MCF 10A (cell line): ENCODE measurements at regions not wholly inside any gene's neighbourhood (a gene's known extent, or its start where the extent isn't known, plus 50 kb on each side); places are given as distances from the start of the nearest gene placed in this dataset.

Source experiments
- BruUV-seq: library from RNA; stranded (reverse); fragments of 400-500 nt; replicated peaks from 2 replicates; lab custom pipeline; 2021; lab: Mats Ljungman, UMichigan
- CTCF ChIA-PET: fragments of 300-600 bp; sonication (Branson Sonifier 250); formaldehyde crosslinking; extraction: SDS; loops from one replicate; lab custom pipeline; 2021; ENCODE audit warnings: antibody characterized with exemption, inconsistent platforms; lab: Yijun Ruan, JAX
- POLR2A ChIA-PET: fragments of 300-600, 350-650 bp; sonication (Branson Sonifier 250); formaldehyde crosslinking; extraction: SDS; loops from one replicate; lab custom pipeline; 2020; ENCODE audit warnings: antibody characterized with exemption, inconsistent platforms; lab: Yijun Ruan, JAX
- DNase-seq: peaks from one replicate; pipeline ENCODE4 v3.0.0-alpha.2; 2018; ENCODE audit not compliant: unreplicated experiment
- H3K27ac Mint-ChIP-seq: one replicate; pipeline ENCODE4 v1.8.0; 2022; ENCODE audit warnings: mild to moderate bottlenecking, low read depth, mixed read lengths; ENCODE audit not compliant: unreplicated experiment
- H3K27me3 Mint-ChIP-seq: one replicate; pipeline ENCODE4 v1.8.0; 2022; ENCODE audit warnings: mixed read lengths; ENCODE audit not compliant: insufficient read depth, unreplicated experiment
- H3K36me3 Mint-ChIP-seq: one replicate; pipeline ENCODE4 v1.8.0; 2022; ENCODE audit warnings: mild to moderate bottlenecking, moderate library complexity, mixed read lengths; ENCODE audit not compliant: insufficient read depth, unreplicated experiment
- H3K4me1 Mint-ChIP-seq: one replicate; pipeline ENCODE4 v1.8.0; 2022; ENCODE audit warnings: mixed read lengths; ENCODE audit not compliant: insufficient read depth, unreplicated experiment
- H3K4me3 Mint-ChIP-seq: one replicate; pipeline ENCODE4 v1.8.0; 2022; ENCODE audit warnings: mild to moderate bottlenecking, moderate library complexity, mixed read lengths; ENCODE audit not compliant: unreplicated experiment
- H3K9me3 Mint-ChIP-seq: one replicate; pipeline ENCODE4 v1.8.0; 2022; ENCODE audit warnings: mixed read lengths; ENCODE audit not compliant: unreplicated experiment
- CTCF ChIP-seq: fragments of 200-600 bp; IDR thresholded peaks from one replicate; pipeline ENCODE4 v1.8.0; 2022; ENCODE audit warnings: antibody characterized with exemption, mild to moderate bottlenecking; ENCODE audit not compliant: unreplicated experiment
- intact Hi-C: fragments of 100-400 bp; cut with micrococcal nuclease; formaldehyde crosslinking; loops from 2 replicates; pipeline ENCODE4 v1.14.1; 2022

DNA sequence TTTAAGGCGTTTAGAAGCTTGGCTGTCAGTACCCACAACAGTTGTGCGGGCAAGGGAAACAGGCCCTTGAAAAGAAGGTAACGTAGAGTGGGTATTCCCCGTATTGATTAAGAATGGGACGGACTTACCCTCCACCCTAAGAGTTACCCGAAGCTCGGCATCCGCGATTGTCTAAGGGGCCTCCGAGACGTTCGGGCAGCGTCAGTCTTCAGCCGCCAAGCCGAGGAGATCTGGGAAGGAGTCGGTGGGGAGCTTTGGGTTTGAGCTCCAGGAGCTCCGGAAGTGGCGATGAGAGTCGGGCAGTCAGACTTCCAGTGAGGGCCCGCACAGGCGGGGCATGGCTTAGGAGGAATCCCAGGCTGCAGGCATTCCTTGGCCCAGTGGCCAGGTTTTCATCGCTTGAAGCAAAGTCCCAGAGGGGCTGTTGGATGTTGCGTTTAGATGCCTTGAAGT is 748.2 kb upstream of the ADGRB3 start:
- no peak overlapping the region for H3K4me3 Mint-ChIP-seq
- H3K27me3 Mint-ChIP-seq: no peaks in the 10 kb centered on the region
- no peak for DNase-seq
- POLR2A ChIA-PET: no interaction called here
- peaks cover 11% of the 10 kb centered on the region for H3K9me3 Mint-ChIP-seq
- TF ChIP-seq CTCF: no peak
- no peaks in the 10 kb centered on the region for H3K4me1 Mint-ChIP-seq
- intact Hi-C loops: no loop called here
- CTCF ChIA-PET: no interaction called here
- H3K27ac Mint-ChIP-seq: no peak overlapping the region
- BruUV-seq: no TSS peak
- no peaks in the 10 kb centered on the region for H3K36me3 Mint-ChIP-seq

GRCh38 chr6:67886036-67886707 is 748.9 kb upstream of the ADGRB3 start:
- H3K9me3 Mint-ChIP-seq: peaks cover 11% of the 10 kb centered on the region
- no peaks in the 10 kb centered on the region for H3K27me3 Mint-ChIP-seq

DNA sequence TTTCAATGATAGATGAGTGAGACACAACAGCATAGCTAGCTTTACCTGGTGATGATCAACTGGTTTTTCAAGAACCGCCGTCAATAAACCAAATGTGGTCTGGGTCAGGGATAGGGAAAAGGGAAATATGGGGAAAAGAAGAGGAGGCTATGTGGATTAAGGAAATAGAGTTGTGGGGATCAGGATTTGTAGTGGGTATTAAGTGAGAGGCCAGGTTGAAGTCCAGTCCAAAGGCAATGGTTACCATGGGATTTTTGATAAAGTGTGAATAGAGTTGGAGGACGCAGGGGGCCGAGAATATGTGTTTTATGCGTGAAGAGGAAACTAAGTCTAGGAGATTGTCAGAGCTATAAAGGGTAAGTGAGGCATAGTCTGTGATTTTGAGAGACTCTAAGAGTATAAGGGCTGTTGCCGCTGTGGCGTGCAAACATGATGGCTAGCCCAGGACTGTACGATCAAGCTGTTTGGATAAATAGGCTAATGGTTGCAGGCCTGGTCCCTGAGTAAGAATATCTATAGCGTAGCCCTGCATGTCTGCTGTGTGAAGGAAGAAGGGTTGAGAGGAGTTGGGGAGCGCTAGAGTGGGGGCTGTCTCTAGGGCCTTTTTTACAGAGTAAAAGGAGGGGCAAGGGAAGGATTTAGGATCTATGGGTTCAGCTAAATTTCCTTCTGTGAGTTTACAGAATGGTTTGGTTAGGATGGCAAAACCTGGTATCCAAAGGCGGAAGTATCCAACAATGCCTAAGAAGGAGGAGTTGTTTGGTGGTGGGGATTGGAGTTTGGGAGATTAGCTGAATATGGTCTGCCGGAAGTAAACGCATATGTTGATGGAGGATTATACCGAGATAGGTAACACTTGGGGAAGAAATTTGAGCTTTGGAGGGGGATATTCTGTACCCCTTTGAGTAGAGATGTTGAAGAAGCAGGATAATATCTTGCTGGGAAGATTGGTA is 749.7 kb upstream of the ADGRB3 start:
- H3K9me3 Mint-ChIP-seq: peaks cover 11% of the 10 kb centered on the region
- no peak overlapping the region for H3K4me3 Mint-ChIP-seq
- no peak for DNase-seq
- TF ChIP-seq CTCF: no peak
- no peaks in the 10 kb centered on the region for H3K4me1 Mint-ChIP-seq
- POLR2A ChIA-PET: no interaction called here
- CTCF ChIA-PET: interaction anchor here (0.6 to 0.7 kb wide), 2 partner anchors 362 to 806 kb away, joined by 3 to 4 read pairs; no protein-coding TSS in a partner anchor
- no peaks in the 10 kb centered on the region for H3K36me3 Mint-ChIP-seq
- BruUV-seq: no TSS peak
- H3K27ac Mint-ChIP-seq: no peak overlapping the region
- intact Hi-C loops: no loop called here
- H3K27me3 Mint-ChIP-seq: no peaks in the 10 kb centered on the region

More at GRCh38 chr6:67886036-67886707, 748.9 kb upstream of the ADGRB3 start:
- POLR2A ChIA-PET: no interaction called here
- TF ChIP-seq CTCF: no peak
- Mint-ChIP-seq H3K27ac (no peak overlapping the region), H3K4me3 (no peak overlapping the region), H3K36me3 (no peaks in the 10 kb centered on the region), H3K4me1 (no peaks in the 10 kb centered on the region)
- BruUV-seq: no TSS peak
- CTCF ChIA-PET: interaction anchor here (0.6 kb wide), 1 partner anchor 806 kb away, joined by 4 read pairs; no protein-coding TSS in a partner anchor
- no peak for DNase-seq
- intact Hi-C loops: no loop called here

DNA sequence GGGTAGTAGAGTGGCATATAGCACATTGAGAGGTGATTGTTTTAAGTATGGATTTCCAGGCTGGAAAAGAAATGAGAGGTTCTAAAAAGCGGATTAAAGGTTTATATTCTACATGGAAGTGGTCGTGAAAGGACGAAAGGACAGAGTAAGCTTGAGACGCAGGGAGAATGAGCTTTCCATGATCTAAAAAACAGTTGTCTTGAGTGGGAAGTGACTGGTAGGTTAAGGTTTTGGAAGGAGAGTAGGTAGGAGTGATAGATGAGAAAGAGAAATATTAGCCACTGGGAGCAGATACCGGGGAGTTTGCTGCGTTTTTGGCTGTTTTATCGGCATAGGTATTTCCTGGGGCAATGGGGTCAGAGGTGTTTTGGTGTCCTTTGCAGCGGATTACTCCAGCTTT is 750.6 kb upstream of the ADGRB3 start:
- CTCF ChIA-PET: interaction anchor here (0.7 kb wide), 1 partner anchor 363 kb away, joined by 3 read pairs; no protein-coding TSS in a partner anchor
- no peaks in the 10 kb centered on the region for H3K36me3 Mint-ChIP-seq
- H3K4me3 Mint-ChIP-seq: no peak overlapping the region
- H3K9me3 Mint-ChIP-seq: peaks cover 11% of the 10 kb centered on the region
- no peaks in the 10 kb centered on the region for H3K4me1 Mint-ChIP-seq
- POLR2A ChIA-PET: interaction anchor here (0.6 kb wide), 1 partner anchor 152 kb away, joined by 3 read pairs; no protein-coding TSS in a partner anchor
- no peaks in the 10 kb centered on the region for H3K27me3 Mint-ChIP-seq
- BruUV-seq: no TSS peak
- DNase-seq: no peak
- intact Hi-C loops: no loop called here
- no peak overlapping the region for H3K27ac Mint-ChIP-seq
- no peak for TF ChIP-seq CTCF
